Fibroblast of lung (primary cell): ENCODE measurements at regions not wholly inside any gene's neighbourhood (a gene's known extent, or its start where the extent isn't known, plus 50 kb on each side); places are given as distances from the start of the nearest gene placed in this dataset.
"Not testable (repeated sequence)": the region's sequence is repeated elsewhere in the genome, so short reads cannot be mapped to it uniquely, and the experiment has no call there.

Source experiments
- DNase-seq, 2 donors: peaks; one replicate each; pipeline versions ENCODE4 v3.0.0 to v3.0.0-alpha.2; 2010; ENCODE audit warnings: low read depth in 2 of 2
- H2AFZ ChIP-seq: 2 replicates; pipeline ENCODE4 v1.5.1; 2012; ENCODE audit warnings: low read length, control low read depth, inconsistent platforms
- H3K27ac ChIP-seq: 2 replicates; pipeline ENCODE4 v1.5.1; 2011; ENCODE audit warnings: low read length, control low read depth; ENCODE audit not compliant: insufficient read depth
- H3K27me3 ChIP-seq: 2 replicates; pipeline ENCODE4 v1.5.1; 2011; ENCODE audit warnings: mild to moderate bottlenecking, low read length; ENCODE audit not compliant: control insufficient read depth, insufficient read depth
- H3K36me3 ChIP-seq: 2 replicates; pipeline ENCODE4 v1.5.1; 2011; ENCODE audit warnings: low read length; ENCODE audit not compliant: control insufficient read depth, insufficient read depth
- H3K4me1 ChIP-seq: 2 replicates; pipeline ENCODE4 v1.5.1; 2011; ENCODE audit warnings: low read length; ENCODE audit not compliant: control insufficient read depth, insufficient read depth; ENCODE audit errors: extremely low read depth
- H3K4me2 ChIP-seq: 2 replicates; pipeline ENCODE4 v1.5.1; 2011; ENCODE audit warnings: low read length, control low read depth; ENCODE audit not compliant: insufficient read depth; ENCODE audit errors: extremely low read depth
- H3K4me3 ChIP-seq, 4 experiments: fragments of 200-600 bp in 1 of 4; sonication (generic) in 1 of 4; replicated peaks in 1 of 4; 2 replicates each; pipeline ENCODE4 v1.5.1; 2011 to 2016; ENCODE audit warnings: low read length in 4 of 4, low read depth in 3 of 4, mild to moderate bottlenecking in 3 of 4, control low read depth in 2 of 4, inconsistent platforms in 1 of 4, mixed read lengths in 1 of 4; ENCODE audit not compliant: insufficient read depth in 1 of 4; ENCODE audit errors: control extremely low read depth in 1 of 4
- H3K79me2 ChIP-seq: 2 replicates; pipeline ENCODE4 v1.5.1; 2012; ENCODE audit warnings: mild to moderate bottlenecking, low read length, inconsistent platforms; ENCODE audit not compliant: control insufficient read depth, insufficient read depth
- H3K9ac ChIP-seq: 2 replicates; pipeline ENCODE4 v1.5.1; 2011; ENCODE audit warnings: mild to moderate bottlenecking, low read length, control low read depth; ENCODE audit not compliant: insufficient read depth
- H3K9me3 ChIP-seq: 2 replicates; pipeline ENCODE4 v1.5.1; 2012; ENCODE audit warnings: low read depth, low read length; ENCODE audit not compliant: control insufficient read depth, insufficient read depth
- H4K20me1 ChIP-seq: 2 replicates; pipeline ENCODE4 v1.5.1; 2011; ENCODE audit warnings: low read length; ENCODE audit not compliant: control insufficient read depth, insufficient read depth; ENCODE audit errors: extremely low read depth
- EZH2 ChIP-seq: IDR thresholded peaks from 2 replicates; pipeline ENCODE4 v1.5.1; 2012; ENCODE audit warnings: low read length, control low read depth, mild to moderate bottlenecking; ENCODE audit errors: missing control alignments
- TF ChIP-seq, protein P1 (sequence below), 2 donors: IDR thresholded peaks in 1 of 2; conservative IDR thresholded peaks in 1 of 2; 1 replicate in 1 of 2; 2 replicates in 1 of 2; pipeline ENCODE4 v1.5.1; 2011 to 2012; ENCODE audit warnings: low read length in 2 of 2, control low read depth in 1 of 2, inconsistent platforms in 1 of 2, low read depth in 1 of 2, mild to moderate bottlenecking in 1 of 2

DNA sequence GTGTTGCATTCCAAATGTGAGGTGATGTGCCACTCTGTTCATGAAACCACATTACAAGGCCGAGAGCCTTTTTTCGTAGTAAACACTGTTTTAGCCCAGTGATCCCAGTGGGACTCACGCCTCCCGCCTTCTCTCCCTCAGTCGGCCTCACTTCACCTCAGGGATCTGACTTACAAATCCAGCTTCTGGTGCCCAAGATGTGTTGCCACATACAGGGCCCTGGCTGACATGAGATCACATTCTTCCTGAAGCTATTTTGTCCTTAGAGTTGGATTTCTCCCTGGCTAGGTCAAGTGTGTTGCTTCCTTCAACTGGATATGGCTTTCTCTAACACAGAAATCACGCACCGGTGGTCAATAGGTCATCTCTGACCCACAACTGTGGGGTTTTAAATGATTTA, 354.7 kb downstream of the FBXW7 start:
- Histone ChIP-seq H3K27me3 (no peaks in the 10 kb centered on the region), H3K4me2 (no peak overlapping the region), H3K9ac (no peak overlapping the region), H3K79me2 (no peaks in the 10 kb centered on the region), H2AFZ (no peak overlapping the region), H4K20me1 (no peaks in the 10 kb centered on the region), H3K9me3 (no peaks in the 10 kb centered on the region), H3K4me3 (no peak overlapping the region), H3K4me1 (no peaks in the 10 kb centered on the region), H3K36me3 (no peaks in the 10 kb centered on the region), H3K27ac (no peak overlapping the region)
- TF ChIP-seq, protein P1, sequence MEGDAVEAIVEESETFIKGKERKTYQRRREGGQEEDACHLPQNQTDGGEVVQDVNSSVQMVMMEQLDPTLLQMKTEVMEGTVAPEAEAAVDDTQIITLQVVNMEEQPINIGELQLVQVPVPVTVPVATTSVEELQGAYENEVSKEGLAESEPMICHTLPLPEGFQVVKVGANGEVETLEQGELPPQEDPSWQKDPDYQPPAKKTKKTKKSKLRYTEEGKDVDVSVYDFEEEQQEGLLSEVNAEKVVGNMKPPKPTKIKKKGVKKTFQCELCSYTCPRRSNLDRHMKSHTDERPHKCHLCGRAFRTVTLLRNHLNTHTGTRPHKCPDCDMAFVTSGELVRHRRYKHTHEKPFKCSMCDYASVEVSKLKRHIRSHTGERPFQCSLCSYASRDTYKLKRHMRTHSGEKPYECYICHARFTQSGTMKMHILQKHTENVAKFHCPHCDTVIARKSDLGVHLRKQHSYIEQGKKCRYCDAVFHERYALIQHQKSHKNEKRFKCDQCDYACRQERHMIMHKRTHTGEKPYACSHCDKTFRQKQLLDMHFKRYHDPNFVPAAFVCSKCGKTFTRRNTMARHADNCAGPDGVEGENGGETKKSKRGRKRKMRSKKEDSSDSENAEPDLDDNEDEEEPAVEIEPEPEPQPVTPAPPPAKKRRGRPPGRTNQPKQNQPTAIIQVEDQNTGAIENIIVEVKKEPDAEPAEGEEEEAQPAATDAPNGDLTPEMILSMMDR (conservative IDR thresholded peaks at IDR 0.05 in 1 of 2, IDR thresholded peaks at IDR 0.05 in 1 of 2; ENCODE audit: low read depth in 1 of 2, low read length in 2 of 2) = no peak
- TF ChIP-seq EZH2 = no peak
- DNase-seq = no peak

DNA sequence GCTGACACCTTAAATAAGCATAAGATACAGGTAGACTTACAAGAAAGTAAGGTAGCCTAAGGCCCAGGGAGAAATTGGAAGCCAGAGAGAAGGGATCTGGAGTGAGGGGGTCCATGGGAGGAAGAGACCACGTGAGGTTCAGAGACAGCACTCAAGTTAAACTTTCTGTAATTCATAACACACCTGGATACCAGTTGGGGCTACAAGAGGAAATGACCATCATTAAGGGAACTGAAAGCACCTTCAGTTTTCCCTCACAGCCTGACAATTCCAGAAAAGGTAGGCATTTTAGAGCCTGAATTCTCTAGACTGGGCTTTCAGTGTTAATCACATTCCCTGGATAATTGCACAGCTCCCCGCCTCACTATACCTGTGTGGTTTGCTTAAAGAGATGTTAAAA, 355.5 kb downstream of the FBXW7 start:
- TF ChIP-seq EZH2 = no peak
- TF ChIP-seq, protein P1 (conservative IDR thresholded peaks at IDR 0.05 in 1 of 2, IDR thresholded peaks at IDR 0.05 in 1 of 2; ENCODE audit: low read depth in 1 of 2, low read length in 2 of 2) = no peak
- DNase-seq = no peak
- Histone ChIP-seq H3K27me3 (no peaks in the 10 kb centered on the region), H3K4me3 (no peak overlapping the region), H3K4me1 (no peaks in the 10 kb centered on the region), H4K20me1 (no peaks in the 10 kb centered on the region), H3K79me2 (no peaks in the 10 kb centered on the region), H3K36me3 (no peaks in the 10 kb centered on the region), H3K9me3 (no peaks in the 10 kb centered on the region), H2AFZ (no peak overlapping the region), H3K9ac (no peak overlapping the region), H3K27ac (no peak overlapping the region), H3K4me2 (no peak overlapping the region)

DNA sequence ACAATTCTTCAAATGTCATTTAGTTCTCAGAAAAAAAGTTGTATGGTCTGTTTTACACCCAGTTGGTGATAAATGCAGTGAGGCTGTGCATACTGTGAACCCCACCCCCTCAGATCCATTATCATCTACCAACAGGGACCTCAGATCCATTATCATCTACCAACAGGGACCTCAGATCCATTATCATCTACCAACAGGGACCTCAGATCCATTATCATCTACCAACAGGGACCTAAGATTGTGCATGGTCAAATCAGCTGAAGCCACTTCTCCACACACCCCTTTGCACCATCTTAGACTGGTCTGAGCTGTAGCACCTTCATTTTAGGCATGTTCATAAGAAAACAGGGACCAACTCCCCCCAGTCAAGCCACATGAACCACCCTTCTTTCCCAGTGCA, 358.4 kb downstream of the FBXW7 start:
- H3K9ac ChIP-seq, DNase-seq, H3K79me2 ChIP-seq, H3K9me3 ChIP-seq, H3K36me3 ChIP-seq, H3K4me2 ChIP-seq, H2AFZ ChIP-seq, H4K20me1 ChIP-seq, H3K4me3 ChIP-seq, H3K27ac ChIP-seq, H3K4me1 ChIP-seq, H3K27me3 ChIP-seq: not testable (repeated sequence)
